Large intestine (tissue), 3 donors: ENCODE measurements at regions not wholly inside any gene's neighbourhood (a gene's known extent, or its start where the extent isn't known, plus 50 kb on each side); places are given as distances from the start of the nearest gene placed in this dataset.
"Not testable (repeated sequence)": the region's sequence is repeated elsewhere in the genome, so short reads cannot be mapped to it uniquely, and the experiment has no call there.

ENCODE experiments used
- DNase-seq, 2 donors: peaks; one replicate each; pipeline versions ENCODE4 v3.0.0 to v3.0.0-alpha.2; 2013
- H3K27ac ChIP-seq: one replicate; pipeline ENCODE4 v1.5.1; 2013; ENCODE audit warnings: low read length
- H3K27me3 ChIP-seq: 2 replicates; pipeline ENCODE4 v1.6.1; 2013; ENCODE audit warnings: low read length; ENCODE audit not compliant: control insufficient read depth, insufficient read depth
- H3K36me3 ChIP-seq: 2 replicates; pipeline ENCODE4 v1.6.1; 2013; ENCODE audit warnings: low read length; ENCODE audit not compliant: control insufficient read depth, insufficient read depth
- H3K4me1 ChIP-seq: one replicate; pipeline ENCODE4 v1.6.1; 2013; ENCODE audit warnings: low read length; ENCODE audit not compliant: control insufficient read depth, insufficient read depth
- H3K4me3 ChIP-seq: one replicate; pipeline ENCODE4 v1.5.1; 2013; ENCODE audit warnings: low read length
- H3K9me3 ChIP-seq: one replicate; pipeline ENCODE4 v1.6.1; 2013; ENCODE audit warnings: mild to moderate bottlenecking, low read depth, low read length, moderate library complexity; ENCODE audit not compliant: control insufficient read depth
- WGBS: methylation state at CpG from one replicate; pipeline ENCODE4 v1.1.5; 2013; ENCODE audit warnings: low lambda C conversion rate; ENCODE audit not compliant: insufficient coverage; 5-methylcytosine and 5-hydroxymethylcytosine counted together

- Histone ChIP-seq H3K9me3 (no peaks in the 10 kb centered on the region), H3K4me3 (no peak overlapping the region), H3K27me3 (no peaks in the 10 kb centered on the region), H3K36me3 (no peaks in the 10 kb centered on the region), H3K4me1 (peaks cover 32% of the 10 kb centered on the region), H3K27ac (peak overlapping the region; percentile 43)
- no CpG with 5 or more reads among the region's 2 CpGs for WGBS
- DNase-seq, result peak in 1 of 2 donors; percentile 56
Measured at GRCh38 chr7:116356979-116357378, 142.6 kb upstream of the CAV2 start.

GRCh38 chr7:116357781-116358670 is 141.5 kb upstream of the CAV2 start:
- DNase-seq, result no peak
- H3K36me3 ChIP-seq, result no peaks in the 10 kb centered on the region
- peaks cover 32% of the 10 kb centered on the region for H3K4me1 ChIP-seq
- no peaks in the 10 kb centered on the region for H3K27me3 ChIP-seq
- no peaks in the 10 kb centered on the region for H3K9me3 ChIP-seq
- H3K4me3 ChIP-seq, result no peak overlapping the region
- H3K27ac ChIP-seq, result no peak overlapping the region
- no CpG with 5 or more reads among the region's 5 CpGs for WGBS

GRCh38 chr7:116361767-116362166 is 137.8 kb upstream of the CAV2 start:
- WGBS, result no CpG with 5 or more reads among the region's 3 CpGs
- no peaks in the 10 kb centered on the region for H3K9me3 ChIP-seq
- no peaks in the 10 kb centered on the region for H3K27me3 ChIP-seq
- no peak overlapping the region for H3K4me3 ChIP-seq
- H3K36me3 ChIP-seq, result no peaks in the 10 kb centered on the region
- no peak for DNase-seq
- H3K27ac ChIP-seq, result no peak overlapping the region
- peaks cover 8% of the 10 kb centered on the region for H3K4me1 ChIP-seq

- H3K27me3 ChIP-seq, result no peaks in the 10 kb centered on the region
- no peak overlapping the region for H3K27ac ChIP-seq
- no peaks in the 10 kb centered on the region for H3K9me3 ChIP-seq
- no peaks in the 10 kb centered on the region for H3K4me1 ChIP-seq
- no peak for DNase-seq
- no peak overlapping the region for H3K4me3 ChIP-seq
- no peaks in the 10 kb centered on the region for H3K36me3 ChIP-seq
- WGBS, result 100% methylated on average over 2 of the region's 9 CpGs
Measured at GRCh38 chr7:116363637-116364432, 135.7 kb upstream of the CAV2 start.

- Histone ChIP-seq H3K27me3 (no peaks in the 10 kb centered on the region), H3K4me1 (no peaks in the 10 kb centered on the region), H3K36me3 (no peaks in the 10 kb centered on the region), H3K27ac (no peak overlapping the region), H3K9me3 (no peaks in the 10 kb centered on the region), H3K4me3 (no peak overlapping the region)
- 100% methylated on average over 1 of the region's 2 CpGs for WGBS
- DNase-seq, result no peak
Measured at GRCh38 chr7:116364469-116364868, 135.1 kb upstream of the CAV2 start.

GRCh38 chr7:116365797-116366196 is 133.7 kb upstream of the CAV2 start:
- Histone ChIP-seq H3K27ac (no peak overlapping the region), H3K9me3 (no peaks in the 10 kb centered on the region), H3K27me3 (no peaks in the 10 kb centered on the region), H3K36me3 (no peaks in the 10 kb centered on the region), H3K4me1 (no peaks in the 10 kb centered on the region), H3K4me3 (no peak overlapping the region)
- 86% methylated on average over 1 of the region's 5 CpGs for WGBS
- no peak for DNase-seq

GRCh38 chr7:116367171-116367813 is 132.2 kb upstream of the CAV2 start:
- DNase-seq, result no peak
- Histone ChIP-seq H3K4me1 (no peaks in the 10 kb centered on the region), H3K27me3 (no peaks in the 10 kb centered on the region), H3K27ac (no peak overlapping the region), H3K36me3 (no peaks in the 10 kb centered on the region), H3K9me3 (peaks cover 3% of the 10 kb centered on the region), H3K4me3 (no peak overlapping the region)
- no CpG with 5 or more reads among the region's 4 CpGs for WGBS

- WGBS, result 86% methylated on average over 1 of the region's 2 CpGs
- no peak for DNase-seq
- no peak overlapping the region for H3K4me3 ChIP-seq
- no peaks in the 10 kb centered on the region for H3K4me1 ChIP-seq
- no peaks in the 10 kb centered on the region for H3K27me3 ChIP-seq
- H3K9me3 ChIP-seq, result peaks cover 3% of the 10 kb centered on the region
- H3K27ac ChIP-seq, result no peak overlapping the region
- no peaks in the 10 kb centered on the region for H3K36me3 ChIP-seq
Measured at GRCh38 chr7:116368965-116369364, 130.6 kb upstream of the CAV2 start.

- not testable (repeated sequence) for H3K9me3 ChIP-seq, H3K4me3 ChIP-seq, H3K4me1 ChIP-seq, DNase-seq, H3K27ac ChIP-seq, H3K36me3 ChIP-seq, H3K27me3 ChIP-seq
- WGBS, result no CpG with 5 or more reads among the region's 7 CpGs
Measured at GRCh38 chr7:116371536-116371935, 128.0 kb upstream of the CAV2 start.

- H3K4me3 ChIP-seq, H3K4me1 ChIP-seq, DNase-seq, H3K27ac ChIP-seq, H3K27me3 ChIP-seq, H3K9me3 ChIP-seq, H3K36me3 ChIP-seq: not testable (repeated sequence)
- WGBS, result no CpG with 5 or more reads among the region's 3 CpGs
Measured at GRCh38 chr7:116373229-116373628, 126.3 kb upstream of the CAV2 start.
